ENCODE measurements at regions not wholly inside any gene's neighbourhood (a gene's known extent, or its start where the extent isn't known, plus 50 kb on each side); places are given as distances from the start of the nearest gene placed in this dataset.

- no peak for TF ChIP-seq CTCF (IDR thresholded peaks at IDR 0.05; ENCODE audit: control extremely low read depth, extremely low read depth, low read depth, missing control alignments)
- POLR2A ChIA-PET, result no interaction called here
- no peak for DNase-seq (ENCODE audit: extremely low spot score)
- CTCF ChIA-PET, result no interaction called here
Observed at GRCh38 chr18:71846716-71847115, 697.4 kb downstream of the CBLN2 start.

GRCh38 chr18:71844814-71845213, 699.3 kb downstream of the CBLN2 start:
- no peak for DNase-seq (ENCODE audit: extremely low spot score)
- ChIA-PET CTCF (no interaction called here), POLR2A (no interaction called here)
- no peak for TF ChIP-seq CTCF (IDR thresholded peaks at IDR 0.05; ENCODE audit: control extremely low read depth, extremely low read depth, low read depth, missing control alignments)

- ChIA-PET CTCF (interaction anchor here (1.2 kb wide), 1 partner anchor 10 kb away, joined by 3 read pairs; no protein-coding TSS in a partner anchor), POLR2A (no interaction called here)
- DNase-seq (ENCODE audit: extremely low spot score), result no peak
- no peak for TF ChIP-seq CTCF (IDR thresholded peaks at IDR 0.05; ENCODE audit: control extremely low read depth, extremely low read depth, low read depth, missing control alignments)
Observed at GRCh38 chr18:71842666-71843065, 701.5 kb downstream of the CBLN2 start.

GRCh38 chr18:71837547-71837946, 706.6 kb downstream of the CBLN2 start:
- CTCF ChIA-PET, result no interaction called here
- TF ChIP-seq CTCF (IDR thresholded peaks at IDR 0.05; ENCODE audit: control extremely low read depth, extremely low read depth, low read depth, missing control alignments), result no peak
- no peak for DNase-seq (ENCODE audit: extremely low spot score)
- POLR2A ChIA-PET, result no interaction called here

- DNase-seq (ENCODE audit: extremely low spot score), result no peak
- ChIA-PET CTCF (interaction anchor here (1.5 kb wide), 2 partner anchors 10 to 13 kb away, joined by 3 to 4 read pairs; no protein-coding TSS in a partner anchor), POLR2A (no interaction called here)
- no peak for TF ChIP-seq CTCF (IDR thresholded peaks at IDR 0.05; ENCODE audit: control extremely low read depth, extremely low read depth, low read depth, missing control alignments)
Observed at GRCh38 chr18:71832946-71833617, 711.1 kb downstream of the CBLN2 start.

GRCh38 chr18:71831039-71831438, 713.1 kb downstream of the CBLN2 start:
- DNase-seq (ENCODE audit: extremely low spot score), result no peak
- TF ChIP-seq CTCF (IDR thresholded peaks at IDR 0.05; ENCODE audit: control extremely low read depth, extremely low read depth, low read depth, missing control alignments), result no peak
- ChIA-PET POLR2A (no interaction called here), CTCF (no interaction called here)

Data from GM10248 (cell line).